ENCODE measurements at regions not wholly inside any gene's neighbourhood (a gene's known extent, or its start where the extent isn't known, plus 50 kb on each side); places are given as distances from the start of the nearest gene placed in this dataset.

DNA sequence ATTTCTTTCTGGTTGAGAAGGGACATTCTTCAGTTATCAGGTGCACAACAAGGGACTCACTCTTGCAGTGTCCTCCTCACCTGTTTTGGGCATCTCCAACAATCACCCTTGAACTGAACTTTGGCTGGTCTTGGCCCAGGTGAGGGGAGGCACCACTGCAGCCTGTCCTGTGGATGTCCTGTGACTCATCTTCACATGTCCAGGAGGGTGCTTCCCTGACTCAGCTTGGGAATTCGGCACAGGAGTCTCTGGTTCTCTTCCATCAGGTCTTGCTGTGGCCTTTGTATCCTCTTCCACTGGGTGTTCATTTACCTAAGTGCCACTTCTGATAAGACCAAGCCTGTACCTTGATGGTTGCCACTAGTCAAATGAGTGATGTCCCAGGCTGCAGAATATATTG, 196.7 kb upstream of the MKI67 start:
- intact Hi-C loops (cut with micrococcal nuclease) (no loop called here), dilution Hi-C loops (cut with MboI; ENCODE audit: extremely low pct_ligation_motif_present, low sequenced_read_pairs) (no loop called here)
- no peak overlapping the region for H3K9ac ChIP-seq (replicated peaks; ENCODE audit: extremely low read depth, insufficient read depth, low read length)
- H4K20me1 ChIP-seq (replicated peaks; ENCODE audit: control insufficient read depth, extremely low read depth, insufficient read depth, low read length), result no peaks in the 10 kb centered on the region
- CTCF ChIA-PET, result no interaction called here
- no peak overlapping the region for H3K4me3 ChIP-seq (replicated peaks in 1 of 3; ENCODE audit: insufficient read depth in 1 of 3, low read depth in 1 of 3, low read length in 3 of 3)
- TF ChIP-seq EZH2 (IDR thresholded peaks at IDR 0.05; ENCODE audit: borderline replicate concordance, low read depth, low read length, severe bottlenecking), result no peak
- TF ChIP-seq FOS (IDR thresholded peaks at IDR 0.05; ENCODE audit: borderline replicate concordance, insufficient read depth, low read length), result no peak
- TF ChIP-seq POLR2AphosphoS5 (IDR thresholded peaks at IDR 0.05; ENCODE audit: insufficient read depth, low read depth, low read length), result no peak
- TF ChIP-seq MYC (IDR thresholded peaks at IDR 0.05; ENCODE audit: low read depth, low read length), result no peak
- BruUV-seq (replicated peaks), result no TSS peak
- no peaks in the 10 kb centered on the region for H3K36me3 ChIP-seq (ENCODE audit: control insufficient read depth in 2 of 2, extremely low read depth in 1 of 2, insufficient read depth in 2 of 2, low read length in 2 of 2)
- no peaks in the 10 kb centered on the region for H3K9me1 ChIP-seq (replicated peaks; ENCODE audit: control insufficient read depth, extremely low read depth, insufficient read depth, low read length)
- H3K4me2 ChIP-seq (ENCODE audit: insufficient read depth, low read length), result no peak overlapping the region
- no peaks in the 10 kb centered on the region for H3K79me2 ChIP-seq (ENCODE audit: control insufficient read depth, insufficient read depth, low read length)
- no peaks in the 10 kb centered on the region for H3K4me1 ChIP-seq (ENCODE audit: control insufficient read depth, extremely low read depth, insufficient read depth, low read length)
- POLR2A ChIA-PET, result no interaction called here
- H3K27me3 ChIP-seq (ENCODE audit: control insufficient read depth in 2 of 2, insufficient read depth in 2 of 2, low read length in 2 of 2), result no peaks in the 10 kb centered on the region
- H3K9me3 ChIP-seq (replicated peaks; ENCODE audit: control insufficient read depth, insufficient read depth, low read length), result no peaks in the 10 kb centered on the region
- DNase-seq (ENCODE audit: low read depth, low spot score), result no peak
- H3K27ac ChIP-seq (ENCODE audit: insufficient read depth, low read depth, low read length), result no peak overlapping the region
- FAIRE-seq, result no peak
- H2AFZ ChIP-seq (ENCODE audit: low read depth, low read length), result no peak overlapping the region

GRCh38 chr10:128324058-128324827, 198.0 kb upstream of the MKI67 start:
- no peaks in the 10 kb centered on the region for H3K9me1 ChIP-seq (replicated peaks; ENCODE audit: control insufficient read depth, extremely low read depth, insufficient read depth, low read length)

More at GRCh38 chr10:128324058-128324827, 198.0 kb upstream of the MKI67 start:
- Histone ChIP-seq H2AFZ (ENCODE audit: low read depth, low read length) (no peak overlapping the region), H3K9ac (replicated peaks; ENCODE audit: extremely low read depth, insufficient read depth, low read length) (no peak overlapping the region), H3K4me1 (ENCODE audit: control insufficient read depth, extremely low read depth, insufficient read depth, low read length) (no peaks in the 10 kb centered on the region), H4K20me1 (replicated peaks; ENCODE audit: control insufficient read depth, extremely low read depth, insufficient read depth, low read length) (no peaks in the 10 kb centered on the region), H3K27ac (ENCODE audit: insufficient read depth, low read depth, low read length) (no peak overlapping the region), H3K4me3 (replicated peaks in 1 of 3; ENCODE audit: insufficient read depth in 1 of 3, low read depth in 1 of 3, low read length in 3 of 3) (no peak overlapping the region), H3K9me3 (replicated peaks; ENCODE audit: control insufficient read depth, insufficient read depth, low read length) (no peaks in the 10 kb centered on the region), H3K36me3 (ENCODE audit: control insufficient read depth in 2 of 2, extremely low read depth in 1 of 2, insufficient read depth in 2 of 2, low read length in 2 of 2) (no peaks in the 10 kb centered on the region), H3K79me2 (ENCODE audit: control insufficient read depth, insufficient read depth, low read length) (no peaks in the 10 kb centered on the region), H3K27me3 (ENCODE audit: control insufficient read depth in 2 of 2, insufficient read depth in 2 of 2, low read length in 2 of 2) (no peaks in the 10 kb centered on the region), H3K4me2 (ENCODE audit: insufficient read depth, low read length) (no peak overlapping the region)
- CTCF ChIA-PET, result no interaction called here
- FAIRE-seq (no peak), DNase-seq (ENCODE audit: low read depth, low spot score) (no peak)
- TF ChIP-seq POLR2A (IDR thresholded peaks at IDR 0.05; ENCODE audit: low read depth, low read length) (no peak), POLR2AphosphoS5 (IDR thresholded peaks at IDR 0.05; ENCODE audit: insufficient read depth, low read depth, low read length) (no peak), GATA2 (IDR thresholded peaks at IDR 0.05; ENCODE audit: insufficient read depth, insufficient read length, low read depth, low read length) (no peak), EZH2 (IDR thresholded peaks at IDR 0.05; ENCODE audit: borderline replicate concordance, low read depth, low read length, severe bottlenecking) (no peak), JUN (IDR thresholded peaks at IDR 0.05; ENCODE audit: borderline replicate concordance, insufficient read depth, insufficient read length, low read depth) (no peak), FOS (IDR thresholded peaks at IDR 0.05; ENCODE audit: borderline replicate concordance, insufficient read depth, low read length) (no peak), MYC (IDR thresholded peaks at IDR 0.05; ENCODE audit: low read depth, low read length) (no peak), MAX (IDR thresholded peaks at IDR 0.05; ENCODE audit: insufficient read depth, insufficient read length) (no peak)
- TF ChIP-seq, protein P1, sequence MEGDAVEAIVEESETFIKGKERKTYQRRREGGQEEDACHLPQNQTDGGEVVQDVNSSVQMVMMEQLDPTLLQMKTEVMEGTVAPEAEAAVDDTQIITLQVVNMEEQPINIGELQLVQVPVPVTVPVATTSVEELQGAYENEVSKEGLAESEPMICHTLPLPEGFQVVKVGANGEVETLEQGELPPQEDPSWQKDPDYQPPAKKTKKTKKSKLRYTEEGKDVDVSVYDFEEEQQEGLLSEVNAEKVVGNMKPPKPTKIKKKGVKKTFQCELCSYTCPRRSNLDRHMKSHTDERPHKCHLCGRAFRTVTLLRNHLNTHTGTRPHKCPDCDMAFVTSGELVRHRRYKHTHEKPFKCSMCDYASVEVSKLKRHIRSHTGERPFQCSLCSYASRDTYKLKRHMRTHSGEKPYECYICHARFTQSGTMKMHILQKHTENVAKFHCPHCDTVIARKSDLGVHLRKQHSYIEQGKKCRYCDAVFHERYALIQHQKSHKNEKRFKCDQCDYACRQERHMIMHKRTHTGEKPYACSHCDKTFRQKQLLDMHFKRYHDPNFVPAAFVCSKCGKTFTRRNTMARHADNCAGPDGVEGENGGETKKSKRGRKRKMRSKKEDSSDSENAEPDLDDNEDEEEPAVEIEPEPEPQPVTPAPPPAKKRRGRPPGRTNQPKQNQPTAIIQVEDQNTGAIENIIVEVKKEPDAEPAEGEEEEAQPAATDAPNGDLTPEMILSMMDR (IDR thresholded peaks at IDR 0.05; ENCODE audit: extremely low read depth in 1 of 2, insufficient read depth in 1 of 2, low read depth in 1 of 2, low read length in 2 of 2), result no peak
- dilution Hi-C loops (cut with MboI; ENCODE audit: extremely low pct_ligation_motif_present, low sequenced_read_pairs) (no loop called here), intact Hi-C loops (cut with micrococcal nuclease) (no loop called here)
- POLR2A ChIA-PET, result no interaction called here
- no TSS peak for BruUV-seq (replicated peaks)
